Naive thymus-derived CD4-positive, alpha-beta T cell (primary cell): ENCODE measurements at regions not wholly inside any gene's neighbourhood (a gene's known extent, or its start where the extent isn't known, plus 50 kb on each side); places are given as distances from the start of the nearest gene placed in this dataset.
A peak's percentile ranks its signal among the peaks of the same experiment; 100 is the strongest.

Experiments
- ATAC-seq: fragments of 150-1000 bp; cut with Tn5 transposase; 2 replicates; pipeline ENCODE4 v1.10.0; 2021; ENCODE audit warnings: mild to moderate bottlenecking, moderate library complexity
- CTCF ChIA-PET: fragments of 350-600 bp; sonication (Branson Sonifier 250); formaldehyde crosslinking; loops from one replicate; lab custom pipeline; 2021; ENCODE audit warnings: antibody characterized with exemption; lab: Charles Lee
- POLR2A ChIA-PET: fragments of 350-600 bp; sonication (Branson Sonifier 250); formaldehyde crosslinking; loops from one replicate; lab custom pipeline; 2021; ENCODE audit warnings: antibody characterized with exemption, inconsistent platforms; lab: Charles Lee
- DNase-seq, 9 donors: peaks; one replicate each; pipeline versions ENCODE4 v3.0.0 to v3.0.0-alpha.2; 2020 to 2022; ENCODE audit warnings: mixed read lengths in 1 of 9
- H3K27ac ChIP-seq: one replicate; pipeline ENCODE4 v1.7.0; 2013; ENCODE audit warnings: mild to moderate bottlenecking, low read depth, low read length, moderate library complexity
- H3K27me3 ChIP-seq, 2 donors: one replicate each; pipeline ENCODE4 v1.7.0; 2013; ENCODE audit warnings: low read length in 2 of 2, mild to moderate bottlenecking in 2 of 2, moderate library complexity in 2 of 2; ENCODE audit not compliant: control insufficient read depth in 2 of 2, insufficient read depth in 2 of 2
- H3K36me3 ChIP-seq, 3 experiments: 1 replicate in 2 of 3; 2 replicates in 1 of 3; pipeline ENCODE4 v1.7.0; 2013; ENCODE audit warnings: low read length in 3 of 3, mild to moderate bottlenecking in 3 of 3, moderate library complexity in 1 of 3; ENCODE audit not compliant: insufficient read depth in 3 of 3, control insufficient read depth in 2 of 3
- H3K4me1 ChIP-seq, 2 donors: one replicate each; pipeline ENCODE4 v1.7.0; 2013; ENCODE audit warnings: low read length in 2 of 2, mild to moderate bottlenecking in 2 of 2, moderate library complexity in 1 of 2; ENCODE audit not compliant: control insufficient read depth in 2 of 2, insufficient read depth in 2 of 2
- H3K4me3 ChIP-seq: 2 replicates; pipeline ENCODE4 v1.7.0; 2013; ENCODE audit warnings: mild to moderate bottlenecking, low read length
- H3K9me3 ChIP-seq, 3 experiments: 1 replicate in 2 of 3; 2 replicates in 1 of 3; pipeline ENCODE4 v1.7.0; 2013; ENCODE audit warnings: low read length in 3 of 3; ENCODE audit not compliant: control insufficient read depth in 2 of 3
- H3K27ac Mint-ChIP-seq, 9 donors: one replicate each; pipeline ENCODE4 v1.8.0; 2020 to 2022; ENCODE audit warnings: mixed read lengths in 9 of 9, mild to moderate bottlenecking in 8 of 9, moderate library complexity in 5 of 9, inconsistent platforms in 2 of 9
- H3K27me3 Mint-ChIP-seq, 5 donors: one replicate each; pipeline ENCODE4 v1.8.0; 2021 to 2022; ENCODE audit warnings: mixed read lengths in 5 of 5, mild to moderate bottlenecking in 1 of 5
- H3K36me3 Mint-ChIP-seq, 5 donors: one replicate each; pipeline ENCODE4 v1.8.0; 2020 to 2022; ENCODE audit warnings: mixed read lengths in 5 of 5, mild to moderate bottlenecking in 3 of 5, inconsistent platforms in 1 of 5
- H3K4me1 Mint-ChIP-seq, 7 donors: one replicate each; pipeline ENCODE4 v1.8.0; 2020 to 2022; ENCODE audit warnings: mixed read lengths in 7 of 7, mild to moderate bottlenecking in 3 of 7, inconsistent platforms in 1 of 7
- H3K4me3 Mint-ChIP-seq, 10 donors: one replicate each; pipeline ENCODE4 v1.8.0; 2020 to 2022; ENCODE audit warnings: mild to moderate bottlenecking in 10 of 10, mixed read lengths in 10 of 10, moderate library complexity in 6 of 10, inconsistent platforms in 2 of 10
- H3K9me3 Mint-ChIP-seq, 11 donors: one replicate each; pipeline ENCODE4 v1.8.0; 2020 to 2022; ENCODE audit warnings: mixed read lengths in 11 of 11, mild to moderate bottlenecking in 4 of 11, inconsistent platforms in 1 of 11, moderate library complexity in 1 of 11
- intact Hi-C, 2 donors: fragments of 100-400 bp; cut with micrococcal nuclease; formaldehyde crosslinking; loops; one replicate each; pipeline ENCODE4 v1.15.1; 2023

GRCh38 chr7:420142-421093 is 99.2 kb downstream of the PDGFA start:
- intact Hi-C loops = no loop called here
- H3K9me3 ChIP-seq = peaks cover 0 to 15% (median 0%) of the 10 kb centered on the region in 3 experiments
- H3K27me3 ChIP-seq = no peaks in the 10 kb centered on the region
- no peak overlapping the region for H3K27ac ChIP-seq
- peaks cover 0 to 5% (median 4%) of the 10 kb centered on the region in 5 donors for H3K36me3 Mint-ChIP-seq
- H3K27me3 Mint-ChIP-seq = no peaks in the 10 kb centered on the region
- ATAC-seq (no peak), DNase-seq (no peak)
- ChIA-PET POLR2A (no interaction called here), CTCF (no interaction called here)
- no peak overlapping the region for H3K4me3 ChIP-seq
- no peak overlapping the region for H3K27ac Mint-ChIP-seq
- no peaks in the 10 kb centered on the region for H3K4me1 Mint-ChIP-seq
- peaks cover 2 to 12% (median 6%) of the 10 kb centered on the region in 11 donors for H3K9me3 Mint-ChIP-seq
- H3K4me1 ChIP-seq = peaks cover 0 to 6% of the 10 kb centered on the region in 2 donors
- H3K36me3 ChIP-seq = no peaks in the 10 kb centered on the region
- H3K4me3 Mint-ChIP-seq = peak overlapping the region in 2 of 10 donors; percentile 43 to 53

GRCh38 chr7:421136-421991 is 98.3 kb downstream of the PDGFA start:
- H3K4me3 ChIP-seq = no peak overlapping the region
- CTCF ChIA-PET = no interaction called here
- intact Hi-C loops = no loop called here
- Mint-ChIP-seq H3K4me3 (peak overlapping the region in 2 of 10 donors; percentile 43 to 53), H3K9me3 (peaks cover 2 to 12% (median 5%) of the 10 kb centered on the region in 11 donors), H3K4me1 (no peaks in the 10 kb centered on the region), H3K36me3 (peaks cover 0 to 5% (median 4%) of the 10 kb centered on the region in 5 donors), H3K27ac (peak overlapping the region in 2 of 9 donors; percentile 31 to 32), H3K27me3 (no peaks in the 10 kb centered on the region)
- ATAC-seq (no peak), DNase-seq (peak in 3 of 9 donors; percentile 2 to 37 (median 14))
- H3K27me3 ChIP-seq = no peaks in the 10 kb centered on the region
- POLR2A ChIA-PET = no interaction called here
- H3K4me1 ChIP-seq = peaks cover 0 to 6% of the 10 kb centered on the region in 2 donors
- no peak overlapping the region for H3K27ac ChIP-seq
- H3K9me3 ChIP-seq = peaks cover 0 to 15% (median 0%) of the 10 kb centered on the region in 3 experiments
- H3K36me3 ChIP-seq = no peaks in the 10 kb centered on the region

DNA sequence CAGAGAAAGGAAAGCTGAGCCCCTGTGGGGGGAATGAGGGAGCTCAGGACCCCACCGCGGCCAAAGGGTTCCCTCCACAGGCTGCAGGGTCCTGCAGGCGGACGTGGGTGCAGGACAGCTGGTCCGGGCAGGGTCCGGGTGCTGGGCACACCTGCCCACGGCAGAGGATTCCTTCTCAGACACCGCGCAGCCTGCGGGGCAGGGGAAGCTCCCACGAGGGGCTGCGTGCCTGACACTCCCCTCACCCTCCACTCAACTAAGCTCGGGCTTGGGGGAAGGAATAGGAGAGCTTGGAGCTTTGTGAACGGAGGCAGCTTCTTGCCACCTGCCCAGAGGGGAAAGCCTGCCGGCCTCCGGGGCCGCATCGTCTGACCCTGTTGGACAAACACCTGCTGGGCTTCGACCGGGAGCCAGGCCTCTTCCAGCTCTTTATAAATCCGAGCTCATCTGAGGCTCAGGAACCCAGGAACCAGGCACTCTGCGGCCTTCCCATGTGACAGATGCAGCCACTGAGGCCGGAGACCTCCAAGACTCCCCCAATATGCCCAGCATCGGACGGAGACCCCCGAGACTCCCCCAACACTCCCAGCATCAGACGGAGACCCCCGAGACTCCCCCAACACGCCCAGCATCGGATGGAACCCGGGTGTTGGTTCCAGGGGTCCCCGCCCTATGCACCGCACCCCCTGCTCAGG is 97.3 kb downstream of the PDGFA start:
- H3K27ac Mint-ChIP-seq = no peak overlapping the region
- Histone ChIP-seq H3K27me3 (no peaks in the 10 kb centered on the region), H3K4me1 (peaks cover 0 to 6% of the 10 kb centered on the region in 2 donors), H3K4me3 (no peak overlapping the region), H3K36me3 (no peaks in the 10 kb centered on the region), H3K9me3 (peaks cover 0 to 11% (median 0%) of the 10 kb centered on the region in 3 experiments), H3K27ac (no peak overlapping the region)
- DNase-seq (no peak), ATAC-seq (no peak)
- no peaks in the 10 kb centered on the region for H3K4me1 Mint-ChIP-seq
- ChIA-PET POLR2A (no interaction called here), CTCF (no interaction called here)
- H3K36me3 Mint-ChIP-seq = peaks cover 0 to 5% (median 4%) of the 10 kb centered on the region in 5 donors
- H3K4me3 Mint-ChIP-seq = no peak overlapping the region
- H3K9me3 Mint-ChIP-seq = peaks cover 2 to 11% (median 5%) of the 10 kb centered on the region in 11 donors
- no peaks in the 10 kb centered on the region for H3K27me3 Mint-ChIP-seq
- intact Hi-C loops = no loop called here

DNA sequence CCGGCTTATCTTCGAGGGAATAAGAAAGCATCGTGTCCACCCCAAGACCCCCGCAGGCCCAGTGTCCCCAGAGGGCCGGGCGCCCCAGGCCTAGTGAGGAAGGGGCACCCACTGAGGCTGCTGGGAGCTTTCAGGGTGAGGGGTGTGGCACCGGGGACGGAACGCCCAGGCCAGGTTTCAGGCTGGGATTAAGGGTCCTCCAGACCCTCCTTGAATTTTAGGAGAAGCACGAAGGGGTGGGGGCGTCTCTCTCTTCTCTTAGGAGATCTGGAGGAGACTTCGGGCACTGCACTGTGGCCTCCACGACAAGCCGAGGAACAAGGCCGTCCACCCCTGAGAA is 96.8 kb downstream of the PDGFA start:
- DNase-seq (no peak), ATAC-seq (no peak)
- Mint-ChIP-seq H3K9me3 (peaks cover 2 to 6% (median 5%) of the 10 kb centered on the region in 11 donors), H3K4me1 (no peaks in the 10 kb centered on the region), H3K4me3 (no peak overlapping the region), H3K27me3 (no peaks in the 10 kb centered on the region), H3K36me3 (peaks cover 0 to 5% (median 4%) of the 10 kb centered on the region in 5 donors), H3K27ac (no peak overlapping the region)
- Histone ChIP-seq H3K27ac (no peak overlapping the region), H3K4me1 (peaks cover 0 to 6% of the 10 kb centered on the region in 2 donors), H3K27me3 (no peaks in the 10 kb centered on the region), H3K9me3 (peaks cover 0 to 6% (median 0%) of the 10 kb centered on the region in 3 experiments), H3K4me3 (no peak overlapping the region), H3K36me3 (no peaks in the 10 kb centered on the region)
- CTCF ChIA-PET = no interaction called here
- intact Hi-C loops = no loop called here
- POLR2A ChIA-PET = no interaction called here

- no peaks in the 10 kb centered on the region for H3K27me3 Mint-ChIP-seq
- ATAC-seq (peak; percentile 23), DNase-seq (no peak)
- H3K36me3 Mint-ChIP-seq = no peaks in the 10 kb centered on the region
- intact Hi-C loops = no loop called here
- ChIA-PET POLR2A (no interaction called here), CTCF (no interaction called here)
- Histone ChIP-seq H3K27me3 (no peaks in the 10 kb centered on the region), H3K4me1 (peaks cover 0 to 6% of the 10 kb centered on the region in 2 donors), H3K4me3 (no peak overlapping the region), H3K27ac (no peak overlapping the region), H3K36me3 (no peaks in the 10 kb centered on the region), H3K9me3 (no peaks in the 10 kb centered on the region)
- H3K9me3 Mint-ChIP-seq = peaks cover 0 to 3% (median 0%) of the 10 kb centered on the region in 11 donors
- H3K4me1 Mint-ChIP-seq = no peaks in the 10 kb centered on the region
- no peak overlapping the region for H3K27ac Mint-ChIP-seq
- no peak overlapping the region for H3K4me3 Mint-ChIP-seq
Measured at GRCh38 chr7:423312-424260, 96.1 kb downstream of the PDGFA start.
